ENCODE measurements at regions not wholly inside any gene's neighbourhood (a gene's known extent, or its start where the extent isn't known, plus 50 kb on each side); places are given as distances from the start of the nearest gene placed in this dataset.

DNA sequence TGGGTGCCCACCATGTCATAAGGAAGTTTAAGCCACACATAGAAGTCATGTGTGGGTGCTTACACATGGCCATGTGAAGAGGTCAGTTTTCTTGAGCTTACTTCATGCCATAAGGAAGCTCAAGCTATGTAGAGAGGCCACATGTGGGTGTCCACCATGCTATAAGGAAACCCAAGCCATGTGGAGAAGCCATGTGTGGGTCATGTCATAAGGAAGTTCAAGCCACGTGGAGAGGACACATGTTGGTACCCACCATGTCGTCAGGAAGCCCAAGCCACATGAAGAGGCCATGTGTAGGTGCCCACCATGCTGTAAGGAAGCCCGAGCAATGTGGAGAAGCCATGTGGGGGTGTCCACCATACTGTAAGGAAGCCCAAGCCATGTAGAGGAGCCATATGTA lies 1089.2 kb upstream of the AUTS2 start:
- DNase-seq: no peak

GRCh38 chr7:68509603-68510002 lies 1088.7 kb upstream of the AUTS2 start:
- no peak for DNase-seq

DNA sequence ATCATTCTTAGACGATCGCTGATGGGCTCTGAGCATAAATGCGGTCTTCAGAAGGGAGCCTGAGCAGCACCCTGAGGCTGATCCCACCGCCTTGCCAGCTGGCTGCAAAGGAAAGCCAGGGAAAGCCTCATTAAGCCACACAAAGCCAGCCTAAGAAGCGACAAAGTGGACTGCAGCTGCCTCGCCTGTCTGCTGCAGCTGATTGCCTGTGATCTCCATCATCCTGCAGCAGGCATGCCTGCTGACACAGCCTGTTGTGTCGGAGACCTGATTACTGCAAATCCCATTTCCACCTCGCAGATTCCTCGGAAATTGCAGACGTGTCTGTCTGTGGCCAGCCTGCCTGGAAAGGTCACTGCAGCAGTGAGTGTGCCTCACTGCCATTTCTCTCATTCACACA lies 1087.0 kb upstream of the AUTS2 start:
- no peak for DNase-seq

- no peak for DNase-seq
Measured at GRCh38 chr7:68512466-68512865, 1085.8 kb upstream of the AUTS2 start.

- no peak for DNase-seq
Measured at GRCh38 chr7:68518060-68518459, 1080.2 kb upstream of the AUTS2 start.

DNA sequence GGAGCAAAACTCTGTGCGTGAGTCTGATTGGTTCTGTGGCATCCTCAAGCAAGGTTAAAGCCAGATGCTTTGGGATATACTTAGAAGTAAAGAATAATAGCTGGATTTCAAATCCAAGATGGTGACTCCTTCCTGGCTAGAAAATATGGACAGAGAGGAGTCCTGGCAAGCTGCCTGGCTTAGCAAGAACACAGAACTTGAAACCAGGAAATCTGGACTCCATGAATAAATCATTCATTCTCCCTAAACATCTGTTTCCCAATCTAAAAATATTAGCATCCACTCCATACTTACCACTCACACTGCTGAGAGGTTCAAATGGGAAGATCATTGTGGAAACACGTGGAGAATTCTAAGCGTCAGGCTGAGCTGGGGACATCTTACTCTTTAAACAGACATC lies 1074.1 kb upstream of the AUTS2 start:
- no peak for DNase-seq

- DNase-seq: no peak
Measured at GRCh38 chr7:68529221-68529620, 1069.1 kb upstream of the AUTS2 start.

- no peak for DNase-seq
Measured at GRCh38 chr7:68535266-68535665, 1063.0 kb upstream of the AUTS2 start.

- no peak for DNase-seq
Measured at GRCh38 chr7:68537051-68537773, 1061.1 kb upstream of the AUTS2 start.

DNA sequence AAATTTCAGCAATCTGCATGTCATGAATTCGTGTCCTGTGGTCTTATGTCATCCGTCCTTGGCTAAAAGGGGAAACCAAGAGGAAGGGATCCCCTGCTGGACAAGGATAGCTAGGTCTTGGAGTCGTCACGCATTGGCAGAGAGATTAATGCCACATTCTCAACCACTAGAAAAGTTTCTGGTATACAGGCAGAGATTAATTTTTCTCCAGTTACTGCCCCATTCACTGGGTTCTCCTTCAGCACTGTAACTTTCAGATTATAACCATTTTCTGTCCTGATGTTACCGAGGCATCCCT lies 1060.6 kb upstream of the AUTS2 start:
- no peak for DNase-seq

DNA sequence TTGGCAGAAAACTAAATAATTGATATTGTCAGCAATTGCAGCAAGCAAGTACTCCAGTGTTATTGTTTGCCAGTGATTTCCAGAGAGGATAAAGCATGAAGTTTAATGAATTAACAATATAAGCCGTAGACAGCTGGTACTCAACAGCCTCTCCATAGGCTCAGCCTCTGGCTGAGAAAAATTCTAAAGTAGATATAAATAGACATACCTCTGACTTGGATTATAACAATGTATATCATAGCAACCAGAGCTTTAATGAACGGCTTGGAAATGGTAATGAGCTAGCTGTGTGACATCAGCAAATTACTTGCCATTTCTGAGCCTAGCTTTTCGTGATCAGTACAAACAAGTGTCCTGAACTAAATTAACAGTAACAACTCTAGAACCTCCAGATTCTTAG lies 1055.4 kb upstream of the AUTS2 start:
- no peak for DNase-seq

GRCh38 chr7:68544851-68545250 lies 1053.4 kb upstream of the AUTS2 start:
- no peak for DNase-seq

DNA sequence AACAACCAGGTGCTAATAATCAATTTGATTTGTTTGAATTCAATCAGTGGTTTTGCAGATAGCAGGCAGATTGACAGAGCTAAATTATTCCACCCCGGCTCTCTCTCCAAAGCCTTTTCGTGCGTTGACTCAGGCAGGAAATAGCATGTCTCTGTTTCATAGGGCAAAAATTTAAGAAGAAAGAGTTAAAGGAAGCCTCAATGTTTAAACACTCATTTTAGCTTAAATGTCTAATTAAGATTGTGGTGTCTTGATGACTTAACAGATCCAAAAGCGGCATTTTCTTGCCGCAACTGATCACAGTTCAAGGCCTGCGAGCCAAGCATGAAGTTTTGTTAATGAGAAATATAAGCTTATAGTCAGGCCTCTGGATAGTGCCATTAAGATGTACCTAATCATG lies 1051.1 kb upstream of the AUTS2 start:
- no peak for DNase-seq

- no peak for DNase-seq
Measured at GRCh38 chr7:68547799-68548198, 1050.5 kb upstream of the AUTS2 start.

DNA sequence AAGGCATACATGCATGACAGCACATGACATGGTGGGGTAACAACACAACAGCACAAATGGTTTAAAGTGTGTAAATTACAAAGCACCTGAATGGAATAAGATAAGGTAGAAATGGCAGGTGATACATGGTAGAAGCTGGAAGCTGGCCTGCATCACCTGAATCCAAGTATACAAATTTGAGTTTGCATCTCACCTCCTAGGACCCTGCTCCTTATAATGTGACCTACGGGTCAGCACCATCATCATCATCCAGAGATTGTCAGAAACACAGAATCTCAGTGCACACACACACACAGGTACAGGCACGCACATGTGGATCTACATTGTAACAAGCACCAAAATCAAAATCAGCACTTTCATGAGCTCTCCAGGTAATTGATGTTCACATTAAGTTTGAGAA lies 1048.2 kb upstream of the AUTS2 start:
- no peak for DNase-seq

DNA sequence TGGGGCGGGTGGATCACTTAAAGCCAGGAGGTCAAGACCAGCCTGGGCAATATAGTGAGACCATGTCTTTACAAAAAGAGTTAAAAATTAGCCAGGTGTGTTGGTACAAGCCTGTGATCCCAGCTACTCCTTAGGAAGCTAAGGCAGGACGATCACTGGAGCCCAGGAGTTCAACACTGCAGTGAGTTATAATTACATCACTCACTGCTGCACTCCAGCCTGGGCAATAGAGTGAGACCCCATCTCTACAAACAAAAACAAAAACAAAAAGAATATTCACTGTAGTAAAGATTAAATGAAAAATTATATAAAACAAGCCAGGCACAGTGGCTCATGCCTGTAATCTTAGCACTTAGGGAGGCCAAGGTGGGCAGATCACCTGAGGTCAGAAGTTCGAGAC lies 1047.6 kb upstream of the AUTS2 start:
- DNase-seq: no peak

- DNase-seq: no peak
Measured at GRCh38 chr7:68556537-68556936, 1041.7 kb upstream of the AUTS2 start.

DNA sequence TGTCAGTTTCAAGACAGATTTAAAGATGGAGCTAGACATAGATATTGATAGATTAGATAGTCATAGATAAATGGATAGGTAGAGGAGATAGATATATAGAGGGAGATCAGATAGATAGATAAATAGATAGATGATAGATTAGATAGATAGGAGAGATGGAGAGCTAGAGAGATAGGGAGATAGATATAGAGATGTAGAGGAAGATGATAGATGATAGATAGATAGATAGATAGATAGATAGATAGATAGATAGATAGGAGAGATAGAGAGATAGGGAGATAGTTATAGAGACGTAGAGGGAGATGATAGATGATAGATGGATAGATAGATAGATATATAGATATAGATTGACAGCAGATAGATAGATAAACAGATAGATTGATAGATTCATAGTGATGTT lies 1038.8 kb upstream of the AUTS2 start:
- no peak for DNase-seq

GRCh38 chr7:68562323-68562899 lies 1035.9 kb upstream of the AUTS2 start:
- no peak for DNase-seq

DNA sequence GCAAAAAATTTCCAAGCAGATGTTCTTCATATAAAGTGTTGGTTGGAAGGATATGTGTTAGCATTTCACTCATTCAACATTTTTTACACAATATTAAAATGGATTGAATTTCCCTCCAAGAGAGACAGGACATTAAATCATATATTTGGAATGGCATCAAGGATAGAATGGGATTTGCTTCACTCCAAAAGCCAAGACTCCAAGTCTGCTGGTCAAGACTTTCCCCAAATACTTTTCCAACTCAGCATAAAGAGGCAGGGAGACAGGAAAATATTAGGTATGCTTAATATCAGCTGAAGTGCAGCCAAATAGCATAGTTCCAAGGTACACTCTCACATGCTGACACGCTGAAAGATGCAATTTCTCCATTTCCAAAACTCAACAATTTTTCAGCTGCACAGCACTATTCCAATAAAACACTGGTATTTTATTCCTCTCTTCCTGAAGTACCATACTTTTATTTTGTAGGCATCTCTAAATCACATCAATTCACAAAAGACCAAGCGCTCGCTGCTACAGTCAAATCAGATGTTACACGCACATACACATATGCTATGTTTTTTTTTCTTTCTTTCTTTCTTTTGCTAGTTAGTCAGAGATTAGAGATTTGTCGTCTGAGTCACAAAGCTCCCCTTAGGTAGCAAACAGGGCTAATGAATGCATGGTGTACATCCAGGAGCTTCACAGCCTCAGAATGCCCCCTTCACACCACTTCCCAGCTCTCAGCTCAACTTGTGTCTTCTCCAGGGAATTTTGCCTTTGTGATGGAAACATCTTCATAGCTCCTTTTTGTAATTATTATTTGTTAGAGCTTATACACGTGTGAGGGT lies 1033.8 kb upstream of the AUTS2 start:
- no peak for DNase-seq

DNA sequence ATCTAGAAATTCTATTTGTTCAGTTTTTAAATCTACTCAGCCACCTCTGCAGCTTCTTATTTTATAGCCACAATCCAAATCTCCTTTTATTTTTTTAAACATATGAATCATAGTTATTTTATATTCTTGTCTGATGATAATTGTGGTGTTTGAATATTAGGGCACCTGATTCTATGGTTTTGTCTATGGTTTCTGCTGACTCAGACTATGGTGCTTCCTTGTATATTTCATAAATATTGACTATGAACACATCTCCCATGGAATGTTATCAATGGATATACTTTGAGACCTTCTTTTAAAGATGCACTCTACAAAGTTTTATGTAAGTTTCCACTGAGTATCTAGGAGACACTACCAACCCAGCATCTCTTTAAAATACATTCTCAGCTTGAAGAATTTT lies 1027.0 kb upstream of the AUTS2 start:
- DNase-seq: no peak

GRCh38 chr7:68573271-68574005 lies 1024.8 kb upstream of the AUTS2 start:
- no peak for DNase-seq

GRCh38 chr7:68576366-68576765 lies 1021.9 kb upstream of the AUTS2 start:
- no peak for DNase-seq

GRCh38 chr7:68581417-68581816 lies 1016.9 kb upstream of the AUTS2 start:
- DNase-seq: no peak

Data from NK-92 treated with Interleukin-12 subunit alpha and Interleukin-12 subunit beta, amount 100 ng/mL, for 24 hours (cell line).